ENCODE measurements at regions not wholly inside any gene's neighbourhood (a gene's known extent, or its start where the extent isn't known, plus 50 kb on each side); places are given as distances from the start of the nearest gene placed in this dataset.

DNA sequence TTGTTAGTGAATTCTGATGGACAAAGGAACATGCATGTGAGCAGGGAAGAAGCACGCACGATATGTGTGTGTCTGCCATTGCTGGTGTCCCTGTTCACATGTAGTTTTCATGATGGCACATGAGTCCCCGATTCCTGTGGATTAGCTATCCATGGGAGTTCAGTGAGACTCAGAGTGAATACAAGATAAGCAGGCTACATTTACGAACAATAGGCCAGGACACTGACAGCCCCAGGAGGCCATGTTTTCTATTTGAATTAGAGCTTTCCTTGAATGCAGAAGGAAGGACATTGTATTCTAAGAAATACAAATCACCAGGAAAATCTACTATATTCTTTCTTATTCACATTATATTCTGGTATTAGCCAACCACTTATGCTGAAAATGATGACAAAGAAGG, 171.4 kb downstream of the PPP1R2C start:
- no TSS peak for BruUV-seq (replicated peaks)
- POLR2A ChIA-PET = no interaction called here
- Histone ChIP-seq H3K36me3 (ENCODE audit: control insufficient read depth in 1 of 2, insufficient read depth in 2 of 2, low read length in 2 of 2) (no peaks in the 10 kb centered on the region), H3K27me3 (ENCODE audit: insufficient read depth, low read length) (no peaks in the 10 kb centered on the region), H3K4me1 (ENCODE audit: control insufficient read depth in 1 of 2, insufficient read depth in 2 of 2, low read length in 2 of 2) (no peaks in the 10 kb centered on the region), H3K4me3 (replicated peaks in 1 of 2; ENCODE audit: low read depth in 1 of 2, low read length in 2 of 2) (no peak overlapping the region), H3K79me2 (ENCODE audit: insufficient read depth, low read length) (no peaks in the 10 kb centered on the region), H3K9me2 (ENCODE audit: insufficient read depth) (no peaks in the 10 kb centered on the region), H4K20me1 (ENCODE audit: insufficient read depth) (no peaks in the 10 kb centered on the region), H3K4me2 (ENCODE audit: low read length) (no peak overlapping the region), H3K27ac (ENCODE audit: low read depth, low read length) (no peak overlapping the region), H2AFZ (ENCODE audit: low read depth, low read length, poor library complexity, severe bottlenecking) (no peak overlapping the region), H3K9me3 (ENCODE audit: control insufficient read depth in 1 of 2, insufficient read depth in 1 of 2, low read depth in 1 of 2, low read length in 2 of 2) (no peaks in the 10 kb centered on the region), H3K9ac (ENCODE audit: low read length) (no peak overlapping the region)
- ATAC-seq (no peak), DNase-seq (ENCODE audit: low read depth, low spot score) (no peak)
- RAD21 ChIA-PET (ENCODE audit: low non-redundant PET in 1 of 2, low total read pairs in 2 of 2, uncharacterized antibody in 2 of 2, unreplicated experiment in 2 of 2) = no interaction called here
- TF ChIP-seq ZNF274 (IDR thresholded peaks at IDR 0.05; ENCODE audit: low read depth, low read length) (no peak), SIN3A (IDR thresholded peaks at IDR 0.05; ENCODE audit: low read depth) (no peak), FOSL1 (IDR thresholded peaks at IDR 0.05; ENCODE audit: low read depth) (no peak), YY1 (IDR thresholded peaks at IDR 0.05; ENCODE audit: extremely low read depth, insufficient replicate concordance, low read depth, low read length) (no peak), TCF7L2 (IDR thresholded peaks at IDR 0.05; ENCODE audit: borderline replicate concordance, extremely low read depth, insufficient read depth, insufficient read length) (no peak), SRF (IDR thresholded peaks at IDR 0.05; ENCODE audit: low read depth) (no peak), POLR2AphosphoS5 (IDR thresholded peaks at IDR 0.05; ENCODE audit: low read depth, low read length) (no peak), ZBTB33 (IDR thresholded peaks at IDR 0.05; ENCODE audit: extremely low read depth, insufficient replicate concordance, low read length) (no peak), CEBPB (IDR thresholded peaks at IDR 0.05; ENCODE audit: low read depth) (no peak), EZH2phosphoT487 (IDR thresholded peaks at IDR 0.05; ENCODE audit: borderline replicate concordance) (no peak), POLR2A (IDR thresholded peaks at IDR 0.05; ENCODE audit: borderline replicate concordance, extremely low read depth, insufficient read depth, insufficient read length) (no peak), EGR1 (IDR thresholded peaks at IDR 0.05; ENCODE audit: low read depth) (no peak), EZH2 (IDR thresholded peaks at IDR 0.05) (no peak), CBX3 (IDR thresholded peaks at IDR 0.05; ENCODE audit: low read depth) (no peak), RAD21 (IDR thresholded peaks at IDR 0.05; ENCODE audit: low read depth) (no peak), JUND (IDR thresholded peaks at IDR 0.05) (no peak)
- TF ChIP-seq, protein P1, sequence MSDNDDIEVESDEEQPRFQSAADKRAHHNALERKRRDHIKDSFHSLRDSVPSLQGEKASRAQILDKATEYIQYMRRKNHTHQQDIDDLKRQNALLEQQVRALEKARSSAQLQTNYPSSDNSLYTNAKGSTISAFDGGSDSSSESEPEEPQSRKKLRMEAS (IDR thresholded peaks at IDR 0.05) = no peak
- TF ChIP-seq, protein P2, sequence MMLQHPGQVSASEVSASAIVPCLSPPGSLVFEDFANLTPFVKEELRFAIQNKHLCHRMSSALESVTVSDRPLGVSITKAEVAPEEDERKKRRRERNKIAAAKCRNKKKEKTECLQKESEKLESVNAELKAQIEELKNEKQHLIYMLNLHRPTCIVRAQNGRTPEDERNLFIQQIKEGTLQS (IDR thresholded peaks at IDR 0.05) = no peak
- intact Hi-C loops (cut with micrococcal nuclease) = no loop called here
- CTCF ChIA-PET = no interaction called here
